Retinal pigment epithelial cell (primary cell): ENCODE measurements at regions not wholly inside any gene's neighbourhood (a gene's known extent, or its start where the extent isn't known, plus 50 kb on each side); places are given as distances from the start of the nearest gene placed in this dataset.

Experiments
- DNase-seq: peaks from one replicate; pipeline ENCODE4 v3.0.0-alpha.2; 2010; ENCODE audit warnings: low read depth
- H3K4me3 ChIP-seq: 2 replicates; pipeline ENCODE4 v1.5.1; 2011; ENCODE audit warnings: mild to moderate bottlenecking, low read length, control low read depth, moderate library complexity
- TF ChIP-seq, protein P1 (sequence below): conservative IDR thresholded peaks from 2 replicates; pipeline ENCODE4 v1.5.1; 2011; ENCODE audit warnings: low read depth, low read length, control low read depth, inconsistent platforms

DNA sequence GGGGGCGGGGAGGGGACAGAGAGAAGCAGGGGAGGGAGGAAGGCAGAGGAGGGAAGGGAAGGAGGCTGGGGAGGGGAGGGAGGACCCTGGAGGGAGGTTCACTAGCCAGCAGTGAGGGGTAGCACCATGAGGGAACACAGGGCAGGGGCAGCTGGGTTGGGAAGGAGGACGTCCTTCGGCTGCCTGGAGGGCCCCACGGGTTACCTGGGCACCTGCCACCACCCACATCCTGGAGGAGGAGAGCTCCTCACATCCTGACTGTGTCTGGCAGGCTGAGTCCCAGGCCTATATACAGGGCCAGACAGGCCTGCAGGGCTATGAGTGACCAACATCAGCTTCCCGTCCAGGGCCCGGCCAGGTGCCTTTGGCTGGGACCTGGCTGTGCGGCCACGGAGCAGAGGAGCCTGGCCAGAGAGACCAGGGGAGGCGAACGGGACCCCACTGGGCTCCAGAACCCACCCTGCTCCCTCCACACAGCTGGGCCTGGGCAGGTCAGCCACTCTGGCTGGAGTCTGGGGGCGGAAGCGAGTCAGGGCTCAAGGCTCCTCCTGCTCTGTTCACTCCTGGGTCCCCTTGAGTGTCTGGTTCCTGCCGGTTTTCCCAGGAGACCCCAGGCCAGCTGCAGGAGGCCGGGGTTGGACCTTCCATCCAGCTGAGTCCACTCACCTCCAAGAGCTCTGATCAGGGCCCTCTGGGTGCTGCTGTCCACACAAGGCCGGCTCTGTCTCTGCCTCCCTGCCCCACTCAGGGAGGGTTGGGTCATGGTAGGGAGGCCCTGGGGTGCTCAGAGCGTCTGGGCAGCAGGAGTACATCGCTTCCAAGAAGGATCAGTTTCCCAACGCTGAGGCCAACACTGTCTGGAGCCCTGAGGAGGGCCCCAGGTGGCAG is 677.7 kb downstream of the BRD1 start:
- no peak for DNase-seq
- H3K4me3 ChIP-seq, result no peak overlapping the region
- TF ChIP-seq, protein P1, sequence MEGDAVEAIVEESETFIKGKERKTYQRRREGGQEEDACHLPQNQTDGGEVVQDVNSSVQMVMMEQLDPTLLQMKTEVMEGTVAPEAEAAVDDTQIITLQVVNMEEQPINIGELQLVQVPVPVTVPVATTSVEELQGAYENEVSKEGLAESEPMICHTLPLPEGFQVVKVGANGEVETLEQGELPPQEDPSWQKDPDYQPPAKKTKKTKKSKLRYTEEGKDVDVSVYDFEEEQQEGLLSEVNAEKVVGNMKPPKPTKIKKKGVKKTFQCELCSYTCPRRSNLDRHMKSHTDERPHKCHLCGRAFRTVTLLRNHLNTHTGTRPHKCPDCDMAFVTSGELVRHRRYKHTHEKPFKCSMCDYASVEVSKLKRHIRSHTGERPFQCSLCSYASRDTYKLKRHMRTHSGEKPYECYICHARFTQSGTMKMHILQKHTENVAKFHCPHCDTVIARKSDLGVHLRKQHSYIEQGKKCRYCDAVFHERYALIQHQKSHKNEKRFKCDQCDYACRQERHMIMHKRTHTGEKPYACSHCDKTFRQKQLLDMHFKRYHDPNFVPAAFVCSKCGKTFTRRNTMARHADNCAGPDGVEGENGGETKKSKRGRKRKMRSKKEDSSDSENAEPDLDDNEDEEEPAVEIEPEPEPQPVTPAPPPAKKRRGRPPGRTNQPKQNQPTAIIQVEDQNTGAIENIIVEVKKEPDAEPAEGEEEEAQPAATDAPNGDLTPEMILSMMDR, result no peak

- TF ChIP-seq, protein P1, result no peak
- no peak for DNase-seq
- H3K4me3 ChIP-seq, result no peak overlapping the region
Observed at GRCh38 chr22:49148895-49149418, 678.7 kb downstream of the BRD1 start.

DNA sequence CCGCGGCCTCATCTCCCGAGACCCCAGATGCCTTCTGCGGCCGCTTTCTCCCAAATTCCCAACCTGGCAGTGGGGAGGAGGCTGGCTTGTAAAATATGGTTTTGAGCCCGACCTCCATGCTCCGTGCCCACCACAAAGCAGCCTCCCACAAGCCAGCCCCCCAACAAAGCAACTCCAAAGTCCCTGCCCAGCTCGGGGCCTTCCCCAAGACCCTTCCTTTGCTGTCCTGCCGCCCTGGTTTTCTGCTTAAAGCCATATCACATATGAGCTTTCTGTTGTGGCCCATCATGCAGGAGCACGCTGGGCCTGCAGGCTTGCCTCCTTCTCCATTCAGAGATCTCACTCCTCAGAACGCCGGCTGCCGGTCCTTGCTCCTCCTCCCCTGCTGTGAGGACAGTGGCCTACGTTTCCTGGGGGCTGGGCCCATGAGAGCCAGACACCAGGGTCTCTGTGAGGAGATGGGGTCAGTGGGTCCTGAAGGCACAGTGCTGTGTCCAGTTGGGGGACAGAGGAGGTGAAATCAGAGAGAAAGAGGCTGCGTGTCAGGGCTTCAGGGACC is 680.0 kb downstream of the BRD1 start:
- TF ChIP-seq, protein P1, result no peak
- no peak for DNase-seq
- H3K4me3 ChIP-seq, result no peak overlapping the region

DNA sequence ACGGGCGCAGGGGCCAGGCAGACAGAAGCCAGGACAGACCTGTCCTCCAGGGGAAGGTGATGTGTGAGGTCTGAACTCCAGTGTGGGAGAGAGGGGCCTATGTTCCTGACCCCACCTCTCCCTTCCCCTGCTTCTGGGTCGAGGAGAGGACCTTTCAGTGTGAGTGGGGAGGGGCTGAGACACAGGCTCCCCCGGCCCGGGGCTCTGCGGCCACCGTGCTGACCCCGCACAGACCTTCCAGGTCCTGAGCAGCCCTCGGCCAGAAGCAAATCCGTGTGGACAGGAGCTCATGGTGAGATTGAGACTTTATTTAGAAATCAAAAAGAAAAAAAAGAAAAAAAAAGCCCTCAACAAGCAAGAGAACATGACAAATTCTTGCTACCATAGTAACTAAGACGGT is 680.5 kb downstream of the BRD1 start:
- no peak for DNase-seq
- TF ChIP-seq, protein P1, result no peak
- H3K4me3 ChIP-seq, result no peak overlapping the region

DNA sequence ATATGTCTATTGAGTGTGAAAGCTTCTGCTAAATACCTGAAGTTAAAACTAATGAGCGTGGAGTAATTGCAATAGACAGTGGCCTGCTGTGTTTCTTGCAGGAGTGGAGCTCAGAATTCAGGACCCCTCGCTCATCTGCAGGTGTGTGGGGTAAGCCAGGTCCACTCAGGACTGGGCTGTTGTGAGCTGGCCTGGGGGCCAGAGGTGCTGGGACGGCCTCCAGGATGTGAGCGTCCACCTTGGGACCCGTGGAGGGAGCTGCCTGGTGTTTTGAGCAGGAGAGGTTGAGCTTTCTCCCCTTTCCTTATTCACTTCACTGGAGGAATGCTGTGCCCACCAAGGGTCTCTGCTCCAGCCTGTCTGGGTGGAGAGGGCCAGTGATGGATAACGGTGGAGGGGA is 681.2 kb downstream of the BRD1 start:
- H3K4me3 ChIP-seq, result no peak overlapping the region
- no peak for DNase-seq
- TF ChIP-seq, protein P1, result no peak

- TF ChIP-seq, protein P1, result no peak
- no peak overlapping the region for H3K4me3 ChIP-seq
- DNase-seq, result no peak
Observed at GRCh38 chr22:49143812-49144211, 683.9 kb downstream of the BRD1 start.
